ENCODE measurements at regions not wholly inside any gene's neighbourhood (a gene's known extent, or its start where the extent isn't known, plus 50 kb on each side); places are given as distances from the start of the nearest gene placed in this dataset.

- ChIA-PET CTCF (no interaction called here), POLR2A (no interaction called here)
- no peak for TF ChIP-seq CTCF (IDR thresholded peaks at IDR 0.05; ENCODE audit: control extremely low read depth, extremely low read depth, low read depth, missing control alignments)
- no peak for DNase-seq (ENCODE audit: extremely low spot score)
Observed at GRCh38 chr2:212609479-212609878, 70.9 kb upstream of the ERBB4 start.

- POLR2A ChIA-PET: no interaction called here
- no peak for TF ChIP-seq CTCF (IDR thresholded peaks at IDR 0.05; ENCODE audit: control extremely low read depth, extremely low read depth, low read depth, missing control alignments)
Observed at GRCh38 chr2:212607080-212607479, 68.5 kb upstream of the ERBB4 start.

DNA sequence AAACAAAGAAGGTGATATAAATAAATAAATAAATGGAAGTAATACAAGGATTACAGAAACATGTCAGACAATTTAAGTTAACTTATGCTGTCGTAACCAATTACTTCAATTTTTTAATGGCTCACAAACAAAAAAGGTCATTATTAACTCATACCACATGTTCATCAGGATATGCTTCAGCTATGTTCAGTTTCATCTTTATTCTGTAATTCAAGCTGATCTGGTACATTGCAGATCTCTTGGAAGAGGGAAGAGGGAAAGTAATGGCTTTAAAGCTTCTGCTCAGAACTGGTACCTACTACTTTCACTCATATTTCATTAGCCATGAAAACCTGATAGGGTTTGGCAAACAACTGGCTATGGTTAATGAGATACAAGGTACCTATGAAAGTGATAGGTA, 67.6 kb upstream of the ERBB4 start:
- no peak for TF ChIP-seq CTCF (IDR thresholded peaks at IDR 0.05; ENCODE audit: control extremely low read depth, extremely low read depth, low read depth, missing control alignments)
- ChIA-PET CTCF (no interaction called here), POLR2A (no interaction called here)
- DNase-seq (ENCODE audit: extremely low spot score): no peak

More at GRCh38 chr2:212607080-212607479, 68.5 kb upstream of the ERBB4 start:
- no peak for DNase-seq (ENCODE audit: extremely low spot score)
- CTCF ChIA-PET: no interaction called here

- no peak for DNase-seq (ENCODE audit: extremely low spot score)
- CTCF ChIA-PET: interaction anchor here (0.8 to 1.2 kb wide), 2 partner anchors 19 to 487 kb away, joined by 3 read pairs; no protein-coding TSS in a partner anchor
- POLR2A ChIA-PET: no interaction called here
- TF ChIP-seq CTCF (IDR thresholded peaks at IDR 0.05; ENCODE audit: control extremely low read depth, extremely low read depth, low read depth, missing control alignments): no peak
Observed at GRCh38 chr2:212596688-212597087, 58.1 kb upstream of the ERBB4 start.

GRCh38 chr2:212596276-212596675, 57.7 kb upstream of the ERBB4 start:
- TF ChIP-seq CTCF (IDR thresholded peaks at IDR 0.05; ENCODE audit: control extremely low read depth, extremely low read depth, low read depth, missing control alignments): no peak
- ChIA-PET POLR2A (no interaction called here), CTCF (interaction anchor here (0.8 to 1.2 kb wide), 3 partner anchors 16 to 487 kb away, joined by 3 read pairs; no protein-coding TSS in a partner anchor)
- no peak for DNase-seq (ENCODE audit: extremely low spot score)

DNA sequence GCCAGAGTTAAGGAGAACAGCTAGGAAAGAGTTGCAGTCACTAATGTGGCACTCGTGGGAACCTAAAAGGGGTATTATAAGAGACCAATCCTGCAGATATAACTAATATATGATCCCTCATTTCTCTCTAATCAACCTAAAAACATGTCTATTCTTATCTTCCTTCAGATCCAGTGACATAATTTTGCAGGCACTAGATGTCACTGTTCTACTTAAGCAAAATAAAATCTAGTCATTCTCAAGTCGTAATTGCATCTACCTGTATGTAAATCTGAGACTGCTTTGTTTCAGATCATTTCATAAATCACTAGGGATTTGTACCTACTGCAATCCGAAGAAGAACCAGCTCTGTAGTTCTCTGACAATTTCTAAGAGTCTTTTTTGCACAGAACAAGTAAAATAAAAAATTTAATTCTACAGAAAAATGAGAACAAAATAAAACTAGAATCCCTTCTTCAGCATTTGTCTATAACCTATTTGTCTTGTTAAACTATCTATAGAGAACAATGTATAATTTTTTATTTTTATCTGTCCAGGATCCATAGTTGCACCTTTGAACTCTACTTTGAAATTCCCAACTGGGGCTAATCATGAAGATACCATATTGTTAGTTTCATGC, 56.5 kb upstream of the ERBB4 start:
- TF ChIP-seq CTCF (IDR thresholded peaks at IDR 0.05; ENCODE audit: control extremely low read depth, extremely low read depth, low read depth, missing control alignments): peak; percentile 41
- POLR2A ChIA-PET: no interaction called here
- CTCF ChIA-PET: interaction anchor here (1.0 kb wide), 1 partner anchor 17 kb away, joined by 3 read pairs; no protein-coding TSS in a partner anchor
- no peak for DNase-seq (ENCODE audit: extremely low spot score)
